Activated CD4-positive, alpha-beta T cell treated with anti-CD3 and anti-CD28 coated beads for 36 hours (primary cell): ENCODE measurements at regions not wholly inside any gene's neighbourhood (a gene's known extent, or its start where the extent isn't known, plus 50 kb on each side); places are given as distances from the start of the nearest gene placed in this dataset.

Experiments used
- ATAC-seq: fragments of 200-7000 bp; cut with Tn5 transposase; one replicate; pipeline ENCODE4 v1.10.0; 2021; ENCODE audit warnings: mild to moderate bottlenecking, moderate library complexity
- CTCF ChIA-PET: fragments of 350-600 bp; sonication (Branson Sonifier 250); formaldehyde crosslinking; loops from one replicate; lab custom pipeline; 2021; ENCODE audit warnings: antibody characterized with exemption; lab: Charles Lee
- POLR2A ChIA-PET: fragments of 350-600 bp; sonication (Branson Sonifier 250); formaldehyde crosslinking; loops from one replicate; lab custom pipeline; 2021; ENCODE audit warnings: antibody characterized with exemption, inconsistent platforms; lab: Charles Lee
- DNase-seq: peaks from one replicate; pipeline ENCODE4 v3.0.0-alpha.2; 2020
- H3K27ac Mint-ChIP-seq: one replicate; pipeline ENCODE4 v1.8.0; 2021; ENCODE audit warnings: mixed read lengths
- H3K27me3 Mint-ChIP-seq: one replicate; pipeline ENCODE4 v1.8.0; 2021; ENCODE audit warnings: mixed read lengths
- H3K36me3 Mint-ChIP-seq: one replicate; pipeline ENCODE4 v1.8.0; 2021; ENCODE audit warnings: low read depth, mixed read lengths
- H3K4me1 Mint-ChIP-seq: one replicate; pipeline ENCODE4 v1.8.0; 2021; ENCODE audit warnings: mixed read lengths
- H3K4me3 Mint-ChIP-seq: one replicate; pipeline ENCODE4 v1.8.0; 2021; ENCODE audit warnings: mild to moderate bottlenecking, moderate library complexity, mixed read lengths
- H3K9me3 Mint-ChIP-seq: one replicate; pipeline ENCODE4 v1.8.0; 2021; ENCODE audit warnings: low read depth, mixed read lengths
- intact Hi-C, 2 experiments: fragments of 100-400 bp; cut with DNase I in 1 of 2; cut with micrococcal nuclease in 1 of 2; formaldehyde crosslinking; loops; one replicate each; pipeline versions ENCODE4 v1.14.2 to v1.15.1; 2022 to 2024; cut with DNase I, micrococcal nuclease

GRCh38 chr15:50823281-50823680, 57.8 kb upstream of the SPPL2A start:
- ChIA-PET CTCF (no interaction called here), POLR2A (no interaction called here)
- Mint-ChIP-seq H3K36me3 (no peaks in the 10 kb centered on the region), H3K9me3 (no peaks in the 10 kb centered on the region), H3K27me3 (peaks cover 2% of the 10 kb centered on the region), H3K27ac (no peak overlapping the region), H3K4me1 (no peaks in the 10 kb centered on the region), H3K4me3 (no peak overlapping the region)
- DNase-seq (no peak), ATAC-seq (no peak)
- intact Hi-C loops = no loop called here

- ATAC-seq (no peak), DNase-seq (no peak)
- Mint-ChIP-seq H3K27me3 (peaks cover 8% of the 10 kb centered on the region), H3K9me3 (no peaks in the 10 kb centered on the region), H3K4me1 (no peaks in the 10 kb centered on the region), H3K27ac (no peak overlapping the region), H3K36me3 (no peaks in the 10 kb centered on the region), H3K4me3 (no peak overlapping the region)
- POLR2A ChIA-PET = no interaction called here
- CTCF ChIA-PET = interaction anchor here (0.6 kb wide), 2 partner anchors 79 to 1934 kb away, joined by 3 read pairs; no protein-coding TSS in a partner anchor
- intact Hi-C loops = no loop called here
Observed at GRCh38 chr15:50821476-50821875, 56.0 kb upstream of the SPPL2A start.

- Mint-ChIP-seq H3K4me1 (no peaks in the 10 kb centered on the region), H3K27me3 (peaks cover 8% of the 10 kb centered on the region), H3K9me3 (no peaks in the 10 kb centered on the region), H3K27ac (no peak overlapping the region), H3K36me3 (no peaks in the 10 kb centered on the region), H3K4me3 (no peak overlapping the region)
- ATAC-seq = no peak
- CTCF ChIA-PET = interaction anchor here (0.6 kb wide), 2 partner anchors 78 to 1935 kb away, joined by 3 read pairs; no protein-coding TSS in a partner anchor
- DNase-seq = no peak
- intact Hi-C loops = no loop called here
- POLR2A ChIA-PET = no interaction called here
Observed at GRCh38 chr15:50820808-50821382, 55.4 kb upstream of the SPPL2A start.

- no peaks in the 10 kb centered on the region for H3K9me3 Mint-ChIP-seq
- POLR2A ChIA-PET = no interaction called here
- intact Hi-C loops = no loop called here
- ATAC-seq (no peak), DNase-seq (no peak)
- H3K27ac Mint-ChIP-seq = no peak overlapping the region
- CTCF ChIA-PET = no interaction called here
- no peaks in the 10 kb centered on the region for H3K4me1 Mint-ChIP-seq
- H3K4me3 Mint-ChIP-seq = no peak overlapping the region
- H3K36me3 Mint-ChIP-seq = no peaks in the 10 kb centered on the region
- peaks cover 8% of the 10 kb centered on the region for H3K27me3 Mint-ChIP-seq
Observed at GRCh38 chr15:50819344-50819743, 53.8 kb upstream of the SPPL2A start.

GRCh38 chr15:50815958-50816590, 50.6 kb upstream of the SPPL2A start:
- H3K4me3 Mint-ChIP-seq = no peak overlapping the region
- H3K9me3 Mint-ChIP-seq = no peaks in the 10 kb centered on the region
- no peaks in the 10 kb centered on the region for H3K36me3 Mint-ChIP-seq
- ChIA-PET POLR2A (no interaction called here), CTCF (interaction anchor here (0.7 kb wide), 1 partner anchor 146 kb away, joined by 3 read pairs; no protein-coding TSS in a partner anchor)
- no peaks in the 10 kb centered on the region for H3K4me1 Mint-ChIP-seq
- intact Hi-C loops = no loop called here
- DNase-seq = no peak
- no peak overlapping the region for H3K27ac Mint-ChIP-seq
- ATAC-seq = no peak
- peaks cover 7% of the 10 kb centered on the region for H3K27me3 Mint-ChIP-seq
